ENCODE measurements at regions not wholly inside any gene's neighbourhood (a gene's known extent, or its start where the extent isn't known, plus 50 kb on each side); places are given as distances from the start of the nearest gene placed in this dataset.

- TF ChIP-seq CTCF (IDR thresholded peaks at IDR 0.05) (no peak), EZH2 (IDR thresholded peaks at IDR 0.05; ENCODE audit: borderline replicate concordance, insufficient read depth, low read depth, low read length, poor library complexity, severe bottlenecking) (no peak)
Measured at GRCh38 chr6:165767228-165767627, 104.2 kb upstream of the PDE10A start.

All from B cell (primary cell).